BLaER1 treated with 17β-estradiol and CSF1 and Interleukin-3, amounts not matched to agents 10 nM and 100 nM (cell line): ENCODE measurements at regions not wholly inside any gene's neighbourhood (a gene's known extent, or its start where the extent isn't known, plus 50 kb on each side); places are given as distances from the start of the nearest gene placed in this dataset.

Experiments used
- H3K27ac ChIP-seq, 11 experiments: shearing (Covaris generic); formaldehyde crosslinking; 2 replicates each; pipeline ENCODE4 v1.8.1; 2022
- H3K27me3 ChIP-seq, 11 experiments: shearing (Covaris generic); formaldehyde crosslinking; 2 replicates each; pipeline ENCODE4 v1.8.1; 2022
- H3K36me3 ChIP-seq, 11 experiments: shearing (Covaris generic); formaldehyde crosslinking; 2 replicates each; pipeline ENCODE4 v1.8.1; 2022
- H3K4me1 ChIP-seq, 10 experiments: shearing (Covaris generic); formaldehyde crosslinking; 2 replicates each; pipeline ENCODE4 v1.8.1; 2022
- H3K4me2 ChIP-seq, 11 experiments: shearing (Covaris generic); formaldehyde crosslinking; 2 replicates each; pipeline ENCODE4 v1.8.1; 2022
- H3K4me3 ChIP-seq, 10 experiments: shearing (Covaris generic); formaldehyde crosslinking; 2 replicates each; pipeline ENCODE4 v1.8.1; 2022
- H3K9ac ChIP-seq, 11 experiments: shearing (Covaris generic); formaldehyde crosslinking; 2 replicates each; pipeline ENCODE4 v1.8.1; 2022
- H3K9me3 ChIP-seq, 11 experiments: shearing (Covaris generic); formaldehyde crosslinking; replicated peaks in 1 of 11; 2 replicates each; pipeline ENCODE4 v1.8.1; 2022
- H4K20me1 ChIP-seq, 11 experiments: shearing (Covaris generic); formaldehyde crosslinking; 2 replicates each; pipeline ENCODE4 v1.8.1; 2022
- Cebpa-rat ChIP-seq, 11 experiments: shearing (Covaris generic); IDR thresholded peaks; 2 replicates each; pipeline ENCODE4 v1.8.1; 2022

- Histone ChIP-seq H3K27ac (no peak overlapping the region), H3K4me3 (no peak overlapping the region), H3K27me3 (peaks cover 0 to 18% (median 15%) of the 10 kb centered on the region in 11 experiments; a peak in 18 of 22 replicates), H3K36me3 (no peaks in the 10 kb centered on the region), H3K9me3 (no peaks in the 10 kb centered on the region), H3K9ac (0 out of 22 replicates have a peak overlapping the region, but pooled peaks of 1 of the 11 experiments have one; percentile 2), H3K4me2 (peak overlapping the region in 4 of 11 experiments; percentile 24 to 46 (median 38); a peak in 3 of 22 replicates), H4K20me1 (peaks cover 0 to 21% (median 0%) of the 10 kb centered on the region in 11 experiments; a peak in 5 of 22 replicates), H3K4me1 (peaks cover 0 to 21% (median 12%) of the 10 kb centered on the region in 10 experiments; a peak in 11 of 20 replicates)
- TF ChIP-seq Cebpa-rat (IDR thresholded peaks at IDR 0.05), result no peak
Observed at GRCh38 chr4:1543976-1544375, 137.7 kb upstream of the NKX1-1 start.

GRCh38 chr4:1543561-1543960, 137.3 kb upstream of the NKX1-1 start:
- Histone ChIP-seq H3K9ac (peak overlapping the region in 1 of 11 experiments; percentile 2; a peak in 1 of 22 replicates), H3K9me3 (no peaks in the 10 kb centered on the region), H3K4me3 (no peak overlapping the region), H3K36me3 (no peaks in the 10 kb centered on the region), H3K4me2 (peak overlapping the region in 8 of 11 experiments; percentile 5 to 57 (median 28); a peak in 11 of 22 replicates), H3K4me1 (peaks cover 0 to 20% (median 12%) of the 10 kb centered on the region in 10 experiments; a peak in 11 of 20 replicates), H3K27me3 (peaks cover 0 to 15% (median 11%) of the 10 kb centered on the region in 11 experiments; a peak in 18 of 22 replicates), H3K27ac (no peak overlapping the region), H4K20me1 (peaks cover 0 to 21% (median 0%) of the 10 kb centered on the region in 11 experiments; a peak in 5 of 22 replicates)
- no peak for TF ChIP-seq Cebpa-rat (IDR thresholded peaks at IDR 0.05)

GRCh38 chr4:1542516-1543320, 136.5 kb upstream of the NKX1-1 start:
- Histone ChIP-seq H3K27ac (no peak overlapping the region), H4K20me1 (peaks cover 0 to 13% (median 0%) of the 10 kb centered on the region in 11 experiments; a peak in 3 of 22 replicates), H3K4me1 (peaks cover 0 to 20% (median 12%) of the 10 kb centered on the region in 10 experiments; a peak in 11 of 20 replicates), H3K27me3 (peaks cover 0 to 7% (median 3%) of the 10 kb centered on the region in 11 experiments; a peak in 11 of 22 replicates), H3K4me2 (peak overlapping the region in 8 of 11 experiments; percentile 5 to 57 (median 28); a peak in 11 of 22 replicates), H3K9ac (0 out of 22 replicates have a peak overlapping the region, but pooled peaks of 1 of the 11 experiments have one; percentile 29), H3K36me3 (no peaks in the 10 kb centered on the region), H3K4me3 (no peak overlapping the region), H3K9me3 (no peaks in the 10 kb centered on the region)
- peak in 3 of 11 experiments; percentile 11 to 57 (median 51); a peak in 2 of 22 replicates for TF ChIP-seq Cebpa-rat (IDR thresholded peaks at IDR 0.05)

- peaks cover 0 to 8% (median 0%) of the 10 kb centered on the region in 11 experiments; a peak in 2 of 22 replicates for H4K20me1 ChIP-seq
- H3K4me3 ChIP-seq, result no peak overlapping the region
- H3K27ac ChIP-seq, result no peak overlapping the region
- peaks cover 0 to 1% (median 0%) of the 10 kb centered on the region in 11 experiments; a peak in 1 of 22 replicates for H3K27me3 ChIP-seq
- H3K4me1 ChIP-seq, result peaks cover 0 to 20% (median 12%) of the 10 kb centered on the region in 10 experiments; a peak in 11 of 20 replicates
- H3K36me3 ChIP-seq, result no peaks in the 10 kb centered on the region
- H3K9me3 ChIP-seq, result no peaks in the 10 kb centered on the region
- no peak overlapping the region for H3K9ac ChIP-seq
- TF ChIP-seq Cebpa-rat (IDR thresholded peaks at IDR 0.05), result no peak
- no peak overlapping the region for H3K4me2 ChIP-seq
Observed at GRCh38 chr4:1542226-1542490, 135.9 kb upstream of the NKX1-1 start.

- Histone ChIP-seq H3K27ac (no peak overlapping the region), H3K4me3 (no peak overlapping the region), H3K9me3 (no peaks in the 10 kb centered on the region), H3K9ac (no peak overlapping the region), H4K20me1 (peaks cover 0 to 8% (median 0%) of the 10 kb centered on the region in 11 experiments; a peak in 2 of 22 replicates), H3K4me2 (no peak overlapping the region), H3K36me3 (no peaks in the 10 kb centered on the region), H3K4me1 (peaks cover 0 to 20% (median 12%) of the 10 kb centered on the region in 10 experiments; a peak in 11 of 20 replicates), H3K27me3 (no peaks in the 10 kb centered on the region)
- no peak for TF ChIP-seq Cebpa-rat (IDR thresholded peaks at IDR 0.05)
Observed at GRCh38 chr4:1541449-1542225, 135.4 kb upstream of the NKX1-1 start.

- peaks cover 0 to 20% (median 12%) of the 10 kb centered on the region in 10 experiments; a peak in 11 of 20 replicates for H3K4me1 ChIP-seq
Observed at GRCh38 chr4:1540601-1541375, 134.5 kb upstream of the NKX1-1 start.

GRCh38 chr4:1539859-1540600, 133.8 kb upstream of the NKX1-1 start:
- Histone ChIP-seq H3K27me3 (no peaks in the 10 kb centered on the region), H4K20me1 (peaks cover 0 to 13% (median 0%) of the 10 kb centered on the region in 11 experiments; a peak in 2 of 22 replicates), H3K4me2 (peak overlapping the region in 1 of 11 experiments; percentile 3; a peak in 1 of 22 replicates), H3K27ac (no peak overlapping the region), H3K36me3 (no peaks in the 10 kb centered on the region), H3K9me3 (no peaks in the 10 kb centered on the region), H3K9ac (no peak overlapping the region), H3K4me1 (peaks cover 0 to 20% (median 12%) of the 10 kb centered on the region in 10 experiments; a peak in 11 of 20 replicates), H3K4me3 (no peak overlapping the region)
- TF ChIP-seq Cebpa-rat (IDR thresholded peaks at IDR 0.05), result no peak

More at GRCh38 chr4:1540601-1541375, 134.5 kb upstream of the NKX1-1 start:
- TF ChIP-seq Cebpa-rat (IDR thresholded peaks at IDR 0.05), result no peak
- H4K20me1 ChIP-seq, result peaks cover 0 to 13% (median 0%) of the 10 kb centered on the region in 11 experiments; a peak in 2 of 22 replicates
- no peaks in the 10 kb centered on the region for H3K27me3 ChIP-seq
- H3K9ac ChIP-seq, result no peak overlapping the region
- peak overlapping the region in 1 of 11 experiments; percentile 3; a peak in 1 of 22 replicates for H3K4me2 ChIP-seq
- no peaks in the 10 kb centered on the region for H3K9me3 ChIP-seq
- no peak overlapping the region for H3K4me3 ChIP-seq
- no peak overlapping the region for H3K27ac ChIP-seq
- H3K36me3 ChIP-seq, result no peaks in the 10 kb centered on the region
